Left kidney (tissue), 1 donor: ENCODE measurements at regions not wholly inside any gene's neighbourhood (a gene's known extent, or its start where the extent isn't known, plus 50 kb on each side); places are given as distances from the start of the nearest gene placed in this dataset.
"Not testable (repeated sequence)": the region's sequence is repeated elsewhere in the genome, so short reads cannot be mapped to it uniquely, and the experiment has no call there.

Experiments used
- DNase-seq: peaks from one replicate; pipeline ENCODE4 v3.0.0-alpha.2; 2013

DNA sequence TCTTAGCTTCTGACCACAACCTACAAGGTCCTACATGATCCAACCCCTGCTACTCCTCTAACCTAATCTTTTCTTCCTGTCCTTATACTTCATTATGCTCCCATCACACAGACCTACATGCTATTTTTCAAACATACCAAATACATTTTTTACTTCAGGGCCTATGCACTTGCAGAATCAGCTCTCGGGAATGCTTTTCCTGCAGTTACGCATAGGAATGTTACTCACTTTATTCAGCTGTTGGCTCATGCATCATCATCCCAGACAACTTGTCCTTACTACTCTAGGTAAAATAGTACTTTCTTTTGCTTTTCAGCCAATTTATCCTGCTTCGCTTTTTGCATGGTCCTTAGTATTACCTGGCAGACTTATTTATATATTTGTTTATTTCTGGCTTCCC lies 105.6 kb downstream of the OXSM start:
- DNase-seq: no peak

DNA sequence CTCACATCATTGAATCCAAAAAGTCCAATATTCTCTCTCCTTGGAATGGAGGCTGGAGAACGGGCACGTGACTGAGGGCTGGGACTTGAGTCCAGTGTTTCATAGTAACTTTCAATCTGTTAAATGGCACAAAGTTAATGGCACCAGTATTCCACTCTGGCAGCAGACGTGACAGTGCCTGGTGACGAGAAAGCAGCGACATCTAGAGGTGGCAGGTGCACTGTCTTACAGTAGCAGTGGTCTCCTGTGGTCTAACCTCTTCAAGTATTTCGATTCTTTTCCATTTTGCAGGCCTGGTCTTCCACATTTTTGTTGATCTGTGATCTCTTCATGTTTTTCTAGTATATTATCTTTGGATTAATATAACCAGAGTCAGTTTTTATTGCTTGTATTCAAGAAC lies 107.1 kb downstream of the OXSM start:
- no peak for DNase-seq

DNA sequence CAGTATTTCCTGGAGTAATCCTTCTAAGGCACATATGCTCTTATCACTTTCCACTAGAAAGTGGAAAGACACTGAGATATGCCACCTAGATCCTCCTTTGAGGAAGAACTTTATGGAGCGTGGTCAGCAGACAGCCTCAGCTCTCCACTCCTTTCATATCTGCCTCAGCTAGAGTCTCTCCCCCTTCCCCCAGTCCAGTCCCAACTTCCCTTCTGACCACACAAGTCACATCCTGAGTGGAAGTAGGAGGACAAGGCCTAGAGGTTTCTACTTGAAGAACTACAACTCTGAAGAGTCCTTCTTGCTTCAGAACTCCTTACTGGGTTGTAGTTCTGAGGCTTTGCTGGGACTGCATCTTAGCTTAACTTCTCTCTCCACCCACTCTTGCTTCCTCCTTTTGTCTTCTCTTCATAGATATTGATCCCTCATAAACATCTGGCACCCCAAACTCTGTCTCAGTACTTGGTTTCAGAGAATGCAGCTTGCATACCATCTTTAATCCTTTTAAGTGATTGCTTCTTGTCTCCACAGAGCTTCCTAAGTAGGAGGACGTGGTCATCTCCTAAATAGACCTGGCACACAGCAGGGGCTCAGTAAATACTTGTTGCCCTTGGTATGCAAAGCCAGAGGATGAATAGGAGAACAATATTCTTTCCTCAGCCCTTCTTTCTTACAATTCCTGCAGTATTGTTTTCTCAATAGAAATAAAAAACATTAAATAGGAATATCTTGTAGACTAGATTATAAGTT lies 109.6 kb downstream of the OXSM start:
- DNase-seq: no peak

DNA sequence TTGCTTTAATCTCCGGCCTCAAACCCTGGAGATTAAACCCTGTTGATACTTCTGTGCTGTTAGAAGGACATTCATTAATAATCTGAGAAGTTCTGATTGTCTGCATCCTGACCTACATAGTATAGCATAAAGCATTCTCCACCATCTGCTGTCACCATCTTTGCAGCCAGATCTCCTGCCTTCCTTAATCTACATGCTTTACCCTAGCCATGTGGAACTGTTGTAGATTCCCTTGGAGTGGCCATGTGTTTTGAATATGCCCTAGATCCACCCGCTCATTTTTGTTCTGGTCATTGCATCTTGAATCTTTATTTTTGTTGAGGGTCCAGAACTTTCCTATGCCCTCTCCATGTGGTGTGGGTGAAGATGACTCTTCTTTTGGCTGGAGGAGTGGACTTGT lies 110.3 kb downstream of the OXSM start:
- no peak for DNase-seq

DNA sequence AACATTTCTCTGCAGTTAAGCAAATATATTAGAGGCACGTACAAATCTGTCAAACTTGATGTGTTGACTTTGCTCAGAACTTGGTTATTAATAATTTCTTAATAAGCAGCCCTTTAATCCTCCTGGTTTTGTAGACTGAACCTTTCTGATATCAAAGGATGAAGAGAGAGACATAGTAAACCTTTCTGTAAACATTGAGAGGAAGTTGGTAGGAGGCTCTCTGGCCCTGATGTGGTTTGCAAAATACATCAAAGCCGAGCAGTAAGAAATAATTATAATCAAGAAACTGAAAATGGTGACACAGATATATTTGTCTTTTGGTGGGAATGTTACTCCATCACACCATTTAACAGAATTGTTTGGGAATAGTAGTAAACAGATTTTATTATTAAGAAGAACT lies 111.9 kb downstream of the OXSM start:
- no peak for DNase-seq

DNA sequence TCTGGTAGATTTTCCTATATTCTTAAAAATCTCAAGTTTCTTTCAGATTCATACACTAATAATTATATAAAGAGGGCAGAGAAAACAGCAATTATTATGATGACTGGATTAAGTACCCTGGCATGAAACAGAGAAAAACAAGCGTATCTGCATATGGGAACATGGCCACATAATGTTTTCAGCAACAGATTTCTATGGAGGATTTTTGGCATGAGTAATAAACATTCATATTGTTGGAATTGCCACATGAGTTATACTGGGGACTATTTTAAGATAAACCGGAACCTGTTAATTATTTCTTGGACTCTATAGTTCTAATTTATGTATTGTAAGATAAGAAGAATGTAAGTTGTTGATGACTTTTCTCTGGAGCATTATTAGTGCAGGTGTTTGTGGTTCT lies 112.7 kb downstream of the OXSM start:
- no peak for DNase-seq

DNA sequence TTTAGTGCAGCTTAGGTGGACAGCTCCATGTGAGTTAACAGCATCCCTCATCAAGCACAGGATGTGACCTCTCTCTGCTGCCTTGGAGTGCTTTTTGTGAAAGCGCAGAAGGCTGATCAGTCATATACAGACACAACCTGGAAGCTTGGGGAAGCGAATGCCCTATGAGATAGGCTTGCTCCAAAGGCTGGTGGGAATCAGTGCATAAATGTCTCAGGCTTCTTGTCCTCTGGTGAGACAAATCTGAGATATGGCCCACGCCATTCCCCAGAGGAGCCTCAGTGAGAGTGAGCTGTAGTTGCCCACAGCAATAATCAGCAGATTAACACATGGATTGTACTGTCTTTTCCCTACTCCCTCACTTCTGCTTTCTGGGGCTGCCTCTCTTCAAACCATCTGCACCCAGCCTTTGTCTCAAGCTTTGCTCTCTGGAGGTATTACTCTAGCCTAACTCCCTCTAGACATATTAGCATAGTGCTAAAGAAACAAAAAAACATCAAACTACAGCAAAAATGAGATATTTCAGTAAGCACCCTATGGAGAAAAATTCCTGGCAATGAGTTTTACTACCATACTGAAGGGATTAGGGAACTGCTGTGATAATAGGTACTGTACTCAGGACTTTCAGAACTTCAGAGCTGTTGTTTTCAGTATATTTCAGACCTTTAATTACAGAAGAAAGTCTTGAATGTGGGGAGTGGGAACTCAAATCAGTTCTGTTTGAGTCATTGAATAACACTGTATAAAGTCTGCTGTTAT lies 113.7 kb downstream of the OXSM start:
- DNase-seq: no peak

DNA sequence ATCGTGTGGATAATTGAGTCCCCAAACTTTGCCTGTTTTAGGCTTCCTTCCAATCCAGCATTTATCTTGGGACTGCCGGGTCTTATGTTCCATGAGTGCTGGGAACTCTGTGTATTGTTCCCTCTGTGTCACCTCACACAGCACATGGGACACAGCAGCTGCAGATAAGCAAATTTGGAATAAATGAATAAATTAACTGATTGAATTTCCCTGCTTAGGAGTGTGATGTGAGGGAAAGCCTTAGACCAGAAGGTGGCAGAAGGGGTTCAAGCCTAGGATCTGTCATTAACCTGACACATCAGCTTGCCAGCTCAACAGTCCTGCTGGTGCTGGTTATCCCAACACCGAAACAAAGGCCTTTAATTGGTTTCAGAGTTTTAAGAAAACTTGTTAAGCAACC lies 114.3 kb downstream of the OXSM start:
- no peak for DNase-seq

DNA sequence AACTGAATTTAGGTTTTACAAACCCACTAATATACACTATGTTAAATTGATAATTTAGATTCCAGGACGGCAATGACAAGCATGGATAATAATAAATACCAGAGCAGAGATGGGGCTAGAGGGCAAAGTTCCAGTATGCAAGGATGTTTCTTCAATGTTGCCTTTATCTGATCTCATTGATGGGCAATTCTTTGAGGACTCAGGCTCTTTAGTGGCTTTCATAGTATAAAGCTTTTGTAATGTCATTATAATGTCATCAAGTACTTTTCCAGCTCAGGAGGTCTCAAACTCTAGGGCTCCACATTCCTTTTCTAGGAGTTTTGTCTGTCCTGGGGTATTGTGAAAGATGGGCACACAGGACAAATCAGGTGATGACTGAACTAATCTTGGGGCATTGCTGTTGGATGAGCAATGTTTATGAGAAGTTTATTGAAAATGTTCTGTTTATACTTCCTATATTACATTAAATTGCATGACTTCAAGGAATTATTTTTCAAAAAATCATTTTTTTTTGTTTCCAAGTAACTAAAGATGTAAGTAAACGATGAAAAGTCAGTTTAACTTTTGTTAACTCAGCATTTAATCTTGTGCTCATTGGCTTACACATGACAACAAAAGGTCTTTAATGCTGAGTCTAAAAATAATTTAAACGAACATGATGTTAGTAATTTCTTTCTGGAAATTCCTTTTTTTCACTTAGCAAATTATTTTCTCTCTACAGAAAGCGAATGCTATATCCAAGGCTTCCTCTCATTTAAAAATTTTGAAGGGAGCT lies 116.4 kb downstream of the OXSM start:
- no peak for DNase-seq

DNA sequence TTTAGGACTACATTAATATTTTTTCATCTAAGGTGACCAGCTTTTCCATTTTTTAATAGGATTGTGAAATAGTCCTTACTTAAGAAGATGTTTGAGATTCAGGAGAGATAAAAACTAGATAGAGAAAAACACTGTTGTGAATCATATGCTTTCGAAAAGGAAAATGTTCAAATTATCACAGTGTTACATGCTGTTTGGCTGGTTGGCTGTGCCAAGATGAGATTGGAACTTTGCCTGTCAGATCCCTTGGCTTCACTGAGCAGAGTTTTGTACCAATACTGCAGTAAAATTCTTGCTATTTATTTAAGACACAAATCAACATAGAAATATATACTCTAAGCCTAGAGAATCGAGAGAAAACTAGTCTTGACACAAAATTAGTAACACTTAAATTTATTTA lies 117.2 kb downstream of the OXSM start:
- no peak for DNase-seq

DNA sequence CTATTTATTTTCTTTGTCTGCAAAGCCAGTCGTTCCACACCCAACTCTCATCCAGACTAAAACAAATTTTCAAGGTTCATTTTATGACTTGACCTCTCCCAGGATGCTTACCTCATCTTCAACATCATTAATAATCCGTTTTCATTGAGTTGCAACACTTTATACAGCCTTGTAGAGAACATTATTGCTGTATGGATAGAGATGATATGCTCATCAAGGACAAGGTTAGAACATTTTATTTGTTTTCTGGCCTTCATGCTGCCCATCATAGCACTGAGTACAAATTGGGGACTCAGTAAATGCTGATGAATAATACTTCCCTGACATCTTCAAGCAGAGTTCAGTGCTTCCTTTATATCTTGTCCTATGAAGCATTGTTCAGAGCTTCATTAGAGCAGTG lies 120.2 kb downstream of the OXSM start:
- no peak for DNase-seq

DNA sequence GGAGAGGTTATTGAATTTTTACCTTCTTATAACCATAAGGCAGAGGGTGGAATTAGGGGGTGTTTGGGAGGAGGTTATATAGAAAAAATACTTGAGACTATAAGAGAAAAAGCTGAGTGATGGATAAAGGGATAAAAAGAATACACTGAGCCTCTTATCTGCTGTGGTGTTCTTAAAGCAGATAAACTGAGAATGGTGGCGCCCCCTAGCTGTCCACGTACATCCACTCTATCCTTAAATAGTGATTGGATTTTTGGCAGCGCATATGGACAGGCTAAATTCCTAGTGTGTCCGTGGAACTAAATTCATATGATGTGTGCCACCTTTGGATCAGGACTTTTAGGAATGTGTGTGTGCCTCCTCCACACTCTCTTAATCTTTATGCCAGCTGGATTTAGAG lies 121.1 kb downstream of the OXSM start:
- no peak for DNase-seq

DNA sequence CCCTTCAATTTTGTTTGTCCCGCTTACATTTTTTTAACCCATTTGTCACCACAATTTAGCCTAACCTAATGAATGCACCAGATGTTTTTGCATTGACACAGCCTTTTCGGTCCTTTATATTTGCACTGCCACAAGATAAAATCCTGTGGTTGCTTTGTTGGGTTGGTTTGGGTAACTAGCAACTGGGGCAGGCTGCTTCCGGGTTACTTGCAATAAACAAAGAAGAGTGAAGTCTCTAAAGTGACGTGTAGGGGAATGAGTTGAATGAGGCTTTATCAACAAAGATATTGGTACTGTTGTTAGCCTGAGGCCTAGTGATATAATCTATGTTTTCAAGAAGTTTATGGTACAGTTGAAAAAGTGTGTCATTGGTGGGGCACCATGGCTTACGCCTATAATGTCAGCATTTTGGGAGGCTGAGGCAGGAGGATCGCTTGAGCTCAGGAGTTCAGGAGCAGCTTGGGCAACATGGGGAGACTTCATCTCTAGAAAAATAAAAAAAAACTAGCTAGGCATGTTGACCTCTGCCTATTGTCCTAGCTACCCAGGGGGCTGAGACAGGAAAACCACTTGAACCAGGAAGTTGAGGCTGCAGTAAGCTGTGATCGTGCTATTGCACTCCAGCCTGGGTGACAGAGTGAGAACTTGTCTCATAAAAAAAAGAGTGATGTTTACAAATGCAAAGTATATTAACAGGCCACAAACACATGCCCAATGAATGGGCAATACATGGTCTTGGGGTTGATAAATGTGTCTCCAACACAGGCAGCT lies 121.8 kb downstream of the OXSM start:
- no peak for DNase-seq

DNA sequence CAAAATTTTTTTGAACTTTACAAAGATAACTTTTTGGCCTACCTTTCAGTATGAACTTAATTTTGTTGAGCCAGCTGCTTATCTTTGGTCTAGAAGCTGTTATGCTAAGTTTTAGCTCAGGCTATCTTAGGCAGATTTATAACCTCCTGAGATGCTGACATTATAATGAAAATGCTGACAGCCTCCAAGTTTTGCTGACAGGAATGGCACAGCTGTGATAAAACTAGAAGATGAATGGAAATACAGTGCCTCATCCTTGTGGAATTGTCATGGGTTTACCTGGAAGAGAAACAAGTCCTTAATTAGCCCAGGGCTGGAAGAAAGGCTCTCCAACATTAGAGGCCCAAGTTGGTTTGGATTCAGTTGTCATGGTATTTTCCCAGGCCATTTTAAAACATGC lies 123.3 kb downstream of the OXSM start:
- no peak for DNase-seq

DNA sequence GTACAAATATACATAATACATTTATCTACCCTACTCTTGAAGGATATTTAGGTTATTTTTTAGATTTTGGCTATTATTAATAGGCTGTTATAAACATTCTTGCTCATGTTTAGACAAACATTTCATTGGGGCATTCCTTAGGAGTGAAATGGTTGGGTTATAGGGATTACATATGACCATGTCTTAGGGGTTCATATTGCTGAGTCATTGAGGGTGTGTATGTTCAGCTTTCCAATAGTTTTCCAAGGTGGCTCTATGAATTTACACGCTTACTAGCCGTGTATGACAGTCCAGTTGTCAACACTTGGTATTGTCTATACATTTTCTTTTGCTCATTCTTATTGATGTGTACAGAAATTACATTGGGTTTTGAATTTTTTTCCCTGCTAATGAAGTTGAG lies 125.8 kb downstream of the OXSM start:
- DNase-seq: no peak

DNA sequence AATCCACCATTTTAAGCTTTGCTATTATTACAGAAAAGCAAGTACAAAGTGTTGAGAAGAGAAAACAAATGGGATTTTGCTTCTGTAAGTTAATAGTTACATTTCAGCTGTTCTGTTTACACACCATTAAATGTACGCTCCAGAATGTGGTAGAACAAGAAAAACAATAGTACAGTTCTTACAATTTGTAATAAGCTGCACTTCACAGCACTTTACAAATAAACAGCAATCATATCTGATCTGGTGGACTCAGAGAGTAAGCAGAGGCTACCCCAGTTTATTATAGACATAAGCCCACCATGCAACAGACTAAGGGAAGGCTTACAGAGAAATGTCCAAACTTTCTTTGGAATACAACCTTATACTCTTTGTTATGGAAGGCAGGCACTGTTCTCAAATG lies 126.4 kb downstream of the OXSM start:
- peak; percentile 25 for DNase-seq

DNA sequence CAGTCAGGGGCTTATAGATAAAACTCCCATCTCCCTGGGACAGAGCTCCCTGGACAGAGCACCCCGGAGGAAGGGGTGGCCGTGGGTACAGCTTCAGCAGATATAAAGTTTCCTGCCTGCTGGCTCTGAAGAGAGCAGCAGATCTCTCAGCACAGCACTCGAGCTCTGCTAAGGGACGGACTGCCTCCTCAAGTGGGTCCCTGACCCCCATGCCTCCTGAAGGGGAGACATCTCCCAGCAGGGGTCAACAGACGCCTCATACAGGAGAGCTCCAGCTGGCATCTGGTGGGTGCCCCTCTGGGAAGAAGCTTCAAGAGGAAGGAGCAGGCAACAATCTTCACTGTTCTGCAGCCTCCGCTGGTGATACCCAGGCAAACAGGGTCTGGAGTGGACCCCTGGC lies 142.1 kb downstream of the OXSM start:
- DNase-seq: not testable (repeated sequence)

DNA sequence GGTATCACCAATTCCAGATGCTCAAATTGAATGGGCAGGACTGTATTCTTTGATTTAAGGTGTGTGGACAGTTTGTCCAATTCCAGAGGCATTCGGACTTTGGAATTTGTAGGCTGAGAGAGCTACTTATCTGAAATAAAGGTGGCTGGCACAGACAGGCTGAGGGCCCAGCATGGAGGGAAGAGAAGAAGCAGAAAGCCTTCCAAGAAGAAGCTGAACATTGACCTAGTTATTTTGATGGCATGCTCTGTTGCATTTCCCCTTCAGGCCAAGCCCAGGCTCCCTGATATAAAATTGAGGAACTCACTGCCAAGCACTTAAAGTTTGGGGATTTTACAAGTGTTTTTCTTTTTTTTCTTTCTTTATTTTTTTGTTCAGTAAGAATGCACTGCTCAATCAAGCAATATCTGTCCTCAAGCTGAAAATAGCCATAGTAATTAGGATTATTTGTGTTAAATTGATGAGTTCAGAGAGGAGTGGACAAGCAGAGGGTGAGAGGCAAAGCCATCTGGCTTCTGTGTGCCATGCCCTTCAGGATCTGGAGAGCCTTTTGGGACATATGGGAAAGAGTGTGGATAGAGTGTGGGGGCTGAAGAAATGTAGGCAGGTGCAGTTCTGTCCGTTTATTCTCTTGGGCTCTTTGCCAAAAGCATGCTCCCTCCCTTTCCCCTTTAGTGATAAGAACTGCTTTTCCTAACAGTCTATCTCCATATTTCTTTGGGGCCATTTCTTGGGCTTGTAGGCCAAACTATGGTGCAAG lies 148.9 kb downstream of the OXSM start:
- DNase-seq: no peak

DNA sequence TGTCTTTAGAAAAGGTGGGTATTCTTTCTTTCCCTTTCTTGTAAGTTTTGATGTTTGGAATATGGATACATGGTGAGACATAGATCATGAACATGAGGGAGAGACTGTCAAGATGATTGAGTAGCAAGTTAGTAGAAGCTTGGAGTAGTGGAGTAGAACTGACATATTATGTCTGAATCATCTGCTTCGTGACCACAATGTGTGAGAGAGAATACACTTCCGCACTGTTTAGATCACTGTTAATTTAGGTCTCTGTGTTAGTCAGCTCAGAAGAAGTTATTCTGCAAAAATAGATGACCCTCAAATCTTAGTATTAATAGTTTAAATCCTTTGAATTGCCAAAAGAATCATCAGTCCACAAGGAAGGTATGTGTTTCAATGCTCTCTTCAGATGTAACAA lies 151.0 kb downstream of the OXSM start:
- no peak for DNase-seq

DNA sequence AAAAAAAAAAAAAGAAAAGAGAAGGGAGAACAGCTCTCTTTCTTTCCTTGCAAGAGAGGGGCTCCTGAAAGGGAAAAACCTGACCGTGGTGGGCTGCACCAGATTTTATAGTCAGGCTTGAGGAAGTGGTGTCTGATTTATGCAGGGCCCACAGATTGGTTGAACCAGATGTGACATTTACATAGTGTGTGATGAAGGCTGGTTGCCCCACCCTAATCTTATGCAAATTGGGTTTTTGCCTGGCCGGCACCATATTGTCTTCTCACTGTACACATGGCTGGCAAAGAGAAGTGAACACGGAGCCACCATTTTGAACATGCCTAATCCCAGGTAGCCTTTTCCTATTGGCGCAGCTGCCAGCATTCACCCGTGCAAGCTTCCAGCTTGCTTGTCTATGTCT lies 154.4 kb downstream of the OXSM start:
- DNase-seq: no peak

DNA sequence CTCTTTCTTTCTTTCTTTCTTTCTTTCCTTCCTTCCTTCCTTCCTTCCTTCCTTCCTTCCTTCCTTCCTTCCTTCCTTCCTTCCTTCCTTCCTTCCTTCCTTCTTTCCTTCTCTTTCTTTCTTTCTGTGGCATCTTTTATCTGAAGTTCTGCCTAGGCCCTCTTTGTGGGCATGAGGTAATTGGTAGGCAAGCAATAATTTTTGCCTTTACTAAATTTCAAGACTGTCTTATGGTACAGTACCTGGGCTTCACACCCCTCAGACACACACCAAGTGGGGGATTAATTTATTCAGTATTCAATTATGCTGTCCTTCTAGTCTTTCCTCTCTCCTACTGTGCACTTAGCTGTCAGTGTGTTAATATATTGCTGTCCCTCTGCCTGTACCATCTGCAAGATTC lies 155.5 kb downstream of the OXSM start:
- no peak for DNase-seq

DNA sequence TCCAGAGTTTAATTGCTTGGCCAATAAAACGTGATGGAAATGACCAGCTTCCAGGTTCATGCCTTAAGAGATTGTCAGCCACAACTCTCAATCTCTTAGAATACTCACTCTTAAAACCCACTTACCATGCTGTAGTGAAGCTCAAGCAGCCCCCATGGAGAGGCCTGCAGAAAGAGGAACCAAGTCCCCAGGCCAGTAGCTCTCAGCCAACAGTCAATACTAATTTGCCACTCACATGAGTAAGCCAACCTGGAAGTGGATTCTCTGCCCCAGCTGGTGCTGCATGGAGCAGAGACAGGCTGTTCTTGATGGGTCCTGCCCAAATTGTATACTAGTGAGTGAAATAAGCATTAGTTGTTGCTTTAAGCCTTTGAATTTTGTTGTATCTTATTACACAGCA lies 155.9 kb downstream of the OXSM start:
- DNase-seq: no peak
